ENCODE measurements at regions not wholly inside any gene's neighbourhood (a gene's known extent, or its start where the extent isn't known, plus 50 kb on each side); places are given as distances from the start of the nearest gene placed in this dataset.

DNA sequence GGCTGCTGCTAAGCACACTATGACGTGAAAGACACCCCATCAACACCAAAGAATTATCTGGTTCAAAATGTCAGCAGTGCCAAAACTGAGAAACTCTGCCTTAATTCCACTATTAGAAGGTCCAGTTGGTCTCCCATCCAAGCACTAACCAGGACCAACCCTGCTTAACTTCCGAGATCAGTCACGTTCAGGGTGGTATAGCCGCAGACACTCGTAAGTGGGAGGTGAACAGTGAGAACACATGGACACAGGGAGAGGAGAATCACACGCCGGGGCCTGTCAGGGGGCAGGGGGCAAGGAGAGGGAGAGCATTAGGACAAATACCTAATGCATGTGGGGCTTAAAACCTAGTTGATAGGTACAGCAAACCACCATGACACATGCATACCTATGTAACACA is 83.4 kb downstream of the C13orf42 start:
- no peak for DNase-seq
- intact Hi-C loops (cut with DNase I), result no loop called here

GRCh38 chr13:51026016-51026415 is 85.1 kb downstream of the C13orf42 start:
- DNase-seq, result no peak
- intact Hi-C loops (cut with DNase I), result no loop called here

- DNase-seq, result peak in 2 of 42 donors; percentile 8 to 15
- intact Hi-C loops (cut with DNase I), result no loop called here
Measured at GRCh38 chr13:51025245-51025905, 85.7 kb downstream of the C13orf42 start.

DNA sequence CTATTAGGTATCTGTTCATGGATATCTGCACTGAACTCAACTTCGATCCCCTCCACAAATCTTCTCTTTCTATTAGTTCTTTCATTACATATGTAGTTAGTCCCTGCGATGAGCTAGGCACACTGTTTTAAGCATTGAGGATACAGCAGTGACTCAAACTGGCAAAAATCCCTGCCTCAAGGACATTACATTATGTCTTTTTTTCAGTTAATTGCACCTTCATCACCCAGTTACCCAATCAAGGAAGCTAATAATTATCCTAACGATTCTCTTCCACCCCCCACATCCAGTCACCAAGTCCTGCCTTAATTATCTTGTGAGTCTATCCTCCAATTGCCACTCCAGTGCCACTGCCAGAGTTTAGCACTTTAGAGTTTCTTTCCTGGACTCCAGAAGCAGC is 89.3 kb downstream of the C13orf42 start:
- intact Hi-C loops (cut with DNase I), result no loop called here
- no peak for DNase-seq

- no peak for DNase-seq
- intact Hi-C loops (cut with DNase I), result no loop called here
Measured at GRCh38 chr13:51020600-51020999, 90.5 kb downstream of the C13orf42 start.

GRCh38 chr13:51019026-51019425 is 92.0 kb downstream of the C13orf42 start:
- intact Hi-C loops (cut with DNase I), result no loop called here
- DNase-seq, result no peak

- intact Hi-C loops (cut with DNase I), result no loop called here
Measured at GRCh38 chr13:51017516-51017915, 93.6 kb downstream of the C13orf42 start.

DNA sequence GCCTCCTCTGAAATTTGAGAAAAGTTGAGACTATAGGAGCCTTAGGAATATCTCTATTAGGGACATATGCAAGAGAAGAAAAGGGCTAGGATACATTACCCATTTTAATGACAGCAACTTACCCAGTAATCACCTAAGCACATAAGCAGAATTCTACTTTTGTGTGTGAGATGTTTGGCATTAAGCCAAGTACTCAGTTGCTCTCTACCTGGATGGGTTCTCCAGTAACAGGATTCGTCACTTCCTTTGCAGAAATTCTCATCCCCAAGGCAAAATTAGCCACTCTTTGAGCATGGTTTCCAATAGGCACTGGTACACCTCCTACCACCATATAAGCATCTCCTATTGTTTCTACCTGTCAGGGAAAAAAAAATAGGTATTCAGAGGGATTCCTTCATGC is 95.1 kb downstream of the C13orf42 start:
- intact Hi-C loops (cut with DNase I), result no loop called here
- DNase-seq, result no peak

More at GRCh38 chr13:51017516-51017915, 93.6 kb downstream of the C13orf42 start:
- no peak for DNase-seq

DNA sequence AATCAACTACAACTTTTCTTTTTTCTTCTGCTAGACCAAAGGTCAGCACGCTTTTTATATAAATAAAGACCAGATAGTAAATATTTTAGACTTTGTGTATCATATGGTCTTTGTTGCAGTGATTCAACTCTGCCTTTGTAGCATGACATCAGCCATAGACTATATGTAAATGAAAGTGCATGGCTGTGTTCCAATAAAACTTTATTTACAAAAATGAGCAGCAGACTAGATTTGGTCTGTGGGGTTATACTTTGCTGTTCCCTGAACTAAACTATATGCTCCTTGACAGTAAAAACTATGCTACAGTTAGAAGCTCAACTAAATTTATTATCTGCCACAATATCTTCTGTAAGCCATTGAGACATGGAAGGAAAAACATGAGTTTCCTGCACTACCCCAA is 100.0 kb downstream of the RNASEH2B start:
- no peak for DNase-seq
- intact Hi-C loops (cut with DNase I), result no loop called here

DNA sequence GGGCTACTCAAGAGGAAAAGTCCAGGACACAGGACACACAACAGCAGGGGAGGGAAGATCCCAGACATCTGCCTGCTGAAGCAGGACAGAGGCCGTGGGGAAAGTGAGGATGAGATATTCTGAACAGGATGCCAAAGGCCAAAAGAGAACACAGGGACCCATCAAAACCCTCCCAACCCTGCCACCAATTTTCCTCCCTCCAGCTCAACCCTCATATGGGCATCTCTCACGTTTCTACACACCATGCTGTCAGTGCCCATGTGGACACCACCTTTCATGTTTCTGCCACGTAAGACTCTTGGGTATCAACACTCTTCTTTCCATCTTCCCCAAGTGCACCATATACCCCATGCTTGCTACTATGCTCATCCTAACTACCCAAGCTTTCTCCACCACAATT is 97.6 kb downstream of the RNASEH2B start:
- intact Hi-C loops (cut with DNase I), result no loop called here

GRCh38 chr13:51006067-51006845 is 96.7 kb downstream of the RNASEH2B start:
- intact Hi-C loops (cut with DNase I), result no loop called here
- DNase-seq, result no peak

More for the DNA sequence above, 97.6 kb downstream of the RNASEH2B start:
- DNase-seq, result no peak
